Body of pancreas (tissue), 4 donors: ENCODE measurements at regions not wholly inside any gene's neighbourhood (a gene's known extent, or its start where the extent isn't known, plus 50 kb on each side); places are given as distances from the start of the nearest gene placed in this dataset.

ENCODE experiments used
- ATAC-seq: fragments of 150-250 bp; one replicate; pipeline ENCODE4 v1.9.1; 2016
- DNase-seq, 4 donors: peaks; one replicate each; pipeline ENCODE4 v3.0.0-alpha.2; 2019
- H3K27ac ChIP-seq, 4 donors: fragments of 200-600 bp; sonication (generic); 1 replicate in 3 of 4; 2 replicates in 1 of 4; pipeline versions ENCODE4 v1.5.1 to v1.6.1; 2016 to 2019; ENCODE audit warnings: mild to moderate bottlenecking in 1 of 4, mixed read lengths in 1 of 4, moderate library complexity in 1 of 4
- H3K27me3 ChIP-seq, 2 donors: fragments of 200-600 bp; sonication (generic); one replicate each; pipeline ENCODE4 v1.6.0; 2016; ENCODE audit warnings: mild to moderate bottlenecking in 1 of 2
- H3K36me3 ChIP-seq, 2 donors: fragments of 200-600 bp; sonication (generic); replicated peaks in 1 of 2; 2 replicates each; pipeline ENCODE4 v1.5.1; 2016; ENCODE audit warnings: low read depth in 2 of 2; ENCODE audit not compliant: insufficient read depth in 1 of 2
- H3K4me1 ChIP-seq: fragments of 200-600 bp; sonication (generic); one replicate; pipeline ENCODE4 v1.6.0; 2016
- H3K4me3 ChIP-seq, 2 donors: fragments of 200-600 bp; sonication (generic); 1 replicate in 1 of 2; 2 replicates in 1 of 2; pipeline ENCODE4 v1.5.1; 2016 to 2019
- H3K9me3 ChIP-seq, 3 donors: fragments of 200-600 bp; sonication (generic); 1 replicate in 2 of 3; 2 replicates in 1 of 3; pipeline ENCODE4 v1.5.1; 2016
- CTCF ChIP-seq, 7 experiments: fragments of 450-650 bp in 4 of 7; fragments of 200-600 bp in 3 of 7; sonication (generic) in 3 of 7; IDR thresholded peaks; one replicate each; pipeline ENCODE4 v1.5.1; 2016 to 2019; ENCODE audit warnings: antibody characterized with exemption in 7 of 7
- POLR2A ChIP-seq, 3 donors: fragments of 450-650 bp; IDR thresholded peaks; one replicate each; pipeline ENCODE4 v1.6.1; 2016; ENCODE audit warnings: antibody characterized with exemption in 3 of 3, mild to moderate bottlenecking in 2 of 3
- WGBS, 2 donors: methylation state at CpG; one replicate each; pipeline ENCODE4 v1.1.5; 2017; 5-methylcytosine and 5-hydroxymethylcytosine counted together
- intact Hi-C: fragments of 100-400 bp; cut with DNase I; formaldehyde crosslinking; loops from one replicate; pipeline ENCODE4 v1.15.1; 2023

- TF ChIP-seq POLR2A (IDR thresholded peaks at IDR 0.05) = no peak
- TF ChIP-seq CTCF (IDR thresholded peaks at IDR 0.05) = no peak
- no peaks in the 10 kb centered on the region for H3K4me1 ChIP-seq
- H3K36me3 ChIP-seq = no peaks in the 10 kb centered on the region
- WGBS, 2 donors = 47 to 51% methylated on average over 5 of the region's 5 CpGs
- no peak for ATAC-seq
- no peak overlapping the region for H3K4me3 ChIP-seq
- peaks cover 0 to 3% (median 0%) of the 10 kb centered on the region in 3 donors for H3K9me3 ChIP-seq
- no peak for DNase-seq
- no peaks in the 10 kb centered on the region for H3K27me3 ChIP-seq
- no peak overlapping the region for H3K27ac ChIP-seq
- intact Hi-C loops = no loop called here
Observed at GRCh38 chr11:98710986-98711385, 309.8 kb upstream of the CNTN5 start.

GRCh38 chr11:98720951-98721350 lies 299.8 kb upstream of the CNTN5 start:
- intact Hi-C loops = no loop called here
- Histone ChIP-seq H3K27me3 (no peaks in the 10 kb centered on the region), H3K27ac (no peak overlapping the region), H3K9me3 (no peaks in the 10 kb centered on the region), H3K4me3 (no peak overlapping the region), H3K36me3 (no peaks in the 10 kb centered on the region), H3K4me1 (no peaks in the 10 kb centered on the region)
- ATAC-seq (no peak), DNase-seq (no peak)
- no peak for TF ChIP-seq POLR2A (IDR thresholded peaks at IDR 0.05)
- TF ChIP-seq CTCF (IDR thresholded peaks at IDR 0.05) = no peak
- WGBS, 2 donors = 43 to 48% methylated on average over 3 of the region's 3 CpGs

DNA sequence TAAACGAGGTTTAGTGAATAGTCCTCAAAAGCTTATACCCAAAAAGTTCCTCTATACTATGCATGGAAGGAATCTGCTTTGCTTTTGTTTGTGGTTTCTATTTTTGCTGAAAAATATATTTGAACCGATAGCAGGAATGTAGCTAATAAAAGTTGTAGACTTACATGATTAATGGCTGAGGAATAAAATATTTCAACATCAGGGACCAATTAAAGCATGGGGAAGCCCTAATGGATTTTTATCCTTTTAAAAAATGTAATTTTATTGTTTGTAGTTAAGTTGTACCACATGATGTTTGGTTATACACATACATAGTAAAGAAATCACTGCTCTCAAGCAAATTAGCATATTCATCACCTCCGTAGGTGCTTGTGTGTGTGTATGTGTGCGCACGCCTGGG lies 295.3 kb upstream of the CNTN5 start:
- 56 to 59% methylated on average over 5 of the region's 5 CpGs for WGBS, 2 donors
- intact Hi-C loops = no loop called here
- Histone ChIP-seq H3K36me3 (no peaks in the 10 kb centered on the region), H3K4me3 (no peak overlapping the region), H3K27ac (no peak overlapping the region), H3K4me1 (no peaks in the 10 kb centered on the region), H3K9me3 (no peaks in the 10 kb centered on the region), H3K27me3 (no peaks in the 10 kb centered on the region)
- TF ChIP-seq POLR2A (IDR thresholded peaks at IDR 0.05) (no peak), CTCF (IDR thresholded peaks at IDR 0.05) (no peak)
- no peak for ATAC-seq
- DNase-seq = no peak

DNA sequence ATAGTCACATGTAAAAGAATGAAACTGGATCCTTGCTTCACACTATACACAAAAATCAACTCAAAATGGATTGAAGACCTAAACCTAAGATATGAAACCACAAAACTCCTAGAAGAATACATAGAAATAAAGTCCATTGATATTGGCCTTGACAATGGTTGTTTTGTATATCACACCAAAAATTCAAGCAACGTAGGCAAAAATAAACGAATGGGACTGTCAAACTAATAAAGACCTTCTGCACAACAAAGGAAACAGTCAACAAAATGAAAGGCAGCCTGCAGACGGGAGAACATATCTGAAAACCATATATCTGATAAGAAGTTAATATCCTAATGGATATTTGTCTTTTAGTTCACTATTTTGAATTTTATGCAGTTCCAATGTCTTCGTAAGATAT lies 292.3 kb upstream of the CNTN5 start:
- Histone ChIP-seq H3K27ac (no peak overlapping the region), H3K4me1 (no peaks in the 10 kb centered on the region), H3K9me3 (no peaks in the 10 kb centered on the region), H3K36me3 (no peaks in the 10 kb centered on the region), H3K27me3 (no peaks in the 10 kb centered on the region), H3K4me3 (no peak overlapping the region)
- ATAC-seq (no peak), DNase-seq (no peak)
- TF ChIP-seq CTCF (IDR thresholded peaks at IDR 0.05) (no peak), POLR2A (IDR thresholded peaks at IDR 0.05) (no peak)
- 57 to 64% methylated on average over 4 of the region's 4 CpGs for WGBS, 2 donors
- intact Hi-C loops = no loop called here

DNA sequence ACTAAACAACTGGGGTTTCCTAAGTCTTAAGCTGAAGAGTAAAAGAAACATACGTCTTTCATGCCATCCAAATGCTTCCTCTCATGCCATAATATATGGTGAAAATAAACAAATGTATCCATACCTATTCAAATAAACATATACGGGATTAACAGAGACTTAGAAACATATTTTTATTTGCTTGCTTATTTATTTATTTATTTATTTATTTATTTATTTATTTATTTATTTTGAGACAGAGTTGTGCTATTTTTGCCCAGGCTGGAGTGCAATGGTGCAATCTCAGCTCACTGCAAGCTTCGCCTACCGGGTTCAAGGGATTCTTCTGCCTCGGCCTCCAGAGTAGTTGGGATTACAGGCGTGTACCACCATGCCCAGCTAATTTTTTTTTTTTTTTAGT lies 291.6 kb upstream of the CNTN5 start:
- no peak for TF ChIP-seq CTCF (IDR thresholded peaks at IDR 0.05)
- TF ChIP-seq POLR2A (IDR thresholded peaks at IDR 0.05) = no peak
- ATAC-seq (no peak), DNase-seq (no peak)
- Histone ChIP-seq H3K4me1 (no peaks in the 10 kb centered on the region), H3K27me3 (no peaks in the 10 kb centered on the region), H3K9me3 (no peaks in the 10 kb centered on the region), H3K36me3 (no peaks in the 10 kb centered on the region), H3K27ac (no peak overlapping the region), H3K4me3 (no peak overlapping the region)
- WGBS, 2 donors = 73 to 76% methylated on average over 6 of the region's 6 CpGs
- intact Hi-C loops = no loop called here
